Liver (tissue), 8 donors: ENCODE measurements at regions not wholly inside any gene's neighbourhood (a gene's known extent, or its start where the extent isn't known, plus 50 kb on each side); places are given as distances from the start of the nearest gene placed in this dataset.
A peak's percentile ranks its signal among the peaks of the same experiment; 100 is the strongest.

Source experiments
- DNase-seq: peaks from one replicate; pipeline ENCODE4 v3.0.0-alpha.2; 2017; ENCODE audit warnings: low spot score
- H3K27ac ChIP-seq, 2 donors: one replicate each; pipeline ENCODE4 v1.7.0; 2013; ENCODE audit warnings: inconsistent platforms in 2 of 2, low read length in 2 of 2, control low read depth in 1 of 2, low read depth in 1 of 2, mild to moderate bottlenecking in 1 of 2
- H3K27me3 ChIP-seq, 4 donors: one replicate each; pipeline versions ENCODE4 v1.6.1 to v1.7.0; 2013; ENCODE audit warnings: low read length in 3 of 4, inconsistent platforms in 1 of 4, mild to moderate bottlenecking in 1 of 4, moderate library complexity in 1 of 4; ENCODE audit not compliant: control insufficient read depth in 4 of 4, insufficient read depth in 4 of 4
- H3K36me3 ChIP-seq, 4 donors: one replicate each; pipeline versions ENCODE4 v1.6.1 to v1.7.0; 2013; ENCODE audit warnings: low read length in 3 of 4, mild to moderate bottlenecking in 3 of 4, low read depth in 1 of 4, moderate library complexity in 1 of 4; ENCODE audit not compliant: control insufficient read depth in 4 of 4, insufficient read depth in 3 of 4
- H3K4me1 ChIP-seq, 4 donors: one replicate each; pipeline versions ENCODE4 v1.6.1 to v1.7.0; 2013; ENCODE audit warnings: low read length in 3 of 4, mild to moderate bottlenecking in 3 of 4, moderate library complexity in 1 of 4; ENCODE audit not compliant: control insufficient read depth in 4 of 4, insufficient read depth in 4 of 4
- H3K4me3 ChIP-seq, 3 donors: one replicate each; pipeline versions ENCODE4 v1.6.1 to v1.7.0; 2013; ENCODE audit warnings: low read length in 3 of 3, control low read depth in 1 of 3, low read depth in 1 of 3, mild to moderate bottlenecking in 1 of 3
- H3K9ac ChIP-seq, 2 donors: one replicate each; pipeline ENCODE4 v1.7.0; 2013; ENCODE audit warnings: low read length in 2 of 2, mild to moderate bottlenecking in 2 of 2, moderate library complexity in 2 of 2, control low read depth in 1 of 2, low read depth in 1 of 2
- H3K9me3 ChIP-seq, 4 donors: one replicate each; pipeline versions ENCODE4 v1.6.1 to v1.7.0; 2013; ENCODE audit warnings: low read length in 3 of 4; ENCODE audit not compliant: control insufficient read depth in 4 of 4
- ATF3 ChIP-seq: IDR thresholded peaks from 2 replicates; pipeline ENCODE4 v1.6.1; 2016; ENCODE audit warnings: antibody characterized with exemption
- CTCF ChIP-seq: fragments of 150-350 bp; IDR thresholded peaks from 2 replicates; pipeline ENCODE4 v1.5.1; 2017; ENCODE audit warnings: improper control_type of control experiment, low read depth, low read length; ENCODE audit not compliant: missing input control
- EGR1 ChIP-seq, 2 donors: IDR thresholded peaks; 2 replicates each; pipeline ENCODE4 v1.6.1; 2016 to 2018; ENCODE audit warnings: antibody characterized with exemption in 2 of 2, low read depth in 2 of 2
- FOXA1 ChIP-seq: IDR thresholded peaks from 2 replicates; pipeline ENCODE4 v1.6.1; 2016; ENCODE audit warnings: antibody characterized with exemption
- FOXA2 ChIP-seq: IDR thresholded peaks from 2 replicates; pipeline ENCODE4 v1.6.1; 2016; ENCODE audit warnings: antibody characterized with exemption
- GABPA ChIP-seq, 2 donors: IDR thresholded peaks in 1 of 2; conservative IDR thresholded peaks in 1 of 2; 2 replicates each; pipeline ENCODE4 v1.6.1; 2016; ENCODE audit warnings: antibody characterized with exemption in 2 of 2, mild to moderate bottlenecking in 1 of 2, moderate library complexity in 1 of 2
- HNF4A ChIP-seq, 2 donors: conservative IDR thresholded peaks; 2 replicates each; pipeline ENCODE4 v1.6.1; 2016; ENCODE audit warnings: antibody characterized with exemption in 2 of 2, mild to moderate bottlenecking in 2 of 2
- HNF4G ChIP-seq: IDR thresholded peaks from 2 replicates; pipeline ENCODE4 v1.6.1; 2016; ENCODE audit warnings: antibody characterized with exemption
- JUND ChIP-seq, 2 donors: IDR thresholded peaks; 2 replicates each; pipeline ENCODE4 v1.6.1; 2016; ENCODE audit warnings: antibody characterized with exemption in 2 of 2
- MAX ChIP-seq: IDR thresholded peaks from 2 replicates; pipeline ENCODE4 v1.6.1; 2016; ENCODE audit warnings: antibody characterized with exemption
- NR2F2 ChIP-seq: IDR thresholded peaks from 2 replicates; pipeline ENCODE4 v1.6.1; 2016; ENCODE audit warnings: antibody characterized with exemption
- RAD21 ChIP-seq, 2 donors: IDR thresholded peaks; 2 replicates each; pipeline ENCODE4 v1.6.1; 2016; ENCODE audit warnings: antibody characterized with exemption in 2 of 2, mild to moderate bottlenecking in 2 of 2
- REST ChIP-seq: IDR thresholded peaks from 2 replicates; pipeline ENCODE4 v1.6.1; 2016; ENCODE audit warnings: antibody characterized with exemption, mild to moderate bottlenecking
- RXRA ChIP-seq, 2 donors: IDR thresholded peaks; 2 replicates each; pipeline ENCODE4 v1.6.1; 2017 to 2018; ENCODE audit warnings: antibody characterized with exemption in 2 of 2, mild to moderate bottlenecking in 1 of 2
- SP1 ChIP-seq: IDR thresholded peaks from 2 replicates; pipeline ENCODE4 v1.6.1; 2018; ENCODE audit warnings: antibody characterized with exemption, mild to moderate bottlenecking
- TAF1 ChIP-seq: conservative IDR thresholded peaks from 2 replicates; pipeline ENCODE4 v1.6.1; 2016; ENCODE audit warnings: antibody characterized with exemption, mild to moderate bottlenecking
- YY1 ChIP-seq: IDR thresholded peaks from 2 replicates; pipeline ENCODE4 v1.6.1; 2016; ENCODE audit warnings: antibody characterized with exemption, mild to moderate bottlenecking
- ZBTB33 ChIP-seq: IDR thresholded peaks from 2 replicates; pipeline ENCODE4 v1.6.1; 2016; ENCODE audit warnings: antibody characterized with exemption
- WGBS: extraction: QIAGEN DNeasy Blood & Tissue Kit; methylation state at CpG from one replicate; pipeline ENCODE4 v1.1.7; 2013; 5-methylcytosine and 5-hydroxymethylcytosine counted together
- donor health status: healthy.
- donor health status: healthy.
- donor health status: healthy.
- donor health status: healthy.
- donor health status: healthy.

GRCh38 chr1:209398313-209398991 lies 185.1 kb upstream of the CAMK1G start:
- Histone ChIP-seq H3K9me3 (no peaks in the 10 kb centered on the region), H3K27me3 (no peaks in the 10 kb centered on the region), H3K4me1 (peaks cover 0 to 3% (median 0%) of the 10 kb centered on the region in 4 donors), H3K4me3 (no peak overlapping the region), H3K36me3 (no peaks in the 10 kb centered on the region), H3K27ac (peak overlapping the region in 1 of 2 donors; percentile 40), H3K9ac (no peak overlapping the region)
- TF ChIP-seq FOXA2 (peak; percentile 28), MAX (peak; percentile 66), ZBTB33 (peak; percentile 53), JUND (IDR thresholded peaks at IDR 0.05) (peak in 1 of 2 donors; percentile 57), RAD21 (IDR thresholded peaks at IDR 0.05) (no peak), YY1 (peak; percentile 48), HNF4G (no peak), REST (peak; percentile 94), ATF3 (peak; percentile 30), RXRA (IDR thresholded peaks at IDR 0.05) (peak in 1 of 2 donors; percentile 65), TAF1 (no peak), FOXA1 (no peak), EGR1 (IDR thresholded peaks at IDR 0.05; ENCODE audit: low read depth in 2 of 2) (no peak), NR2F2 (no peak), CTCF (no peak), SP1 (peak; percentile 41), GABPA (IDR thresholded peaks at IDR 0.05 in 1 of 2, conservative IDR thresholded peaks at IDR 0.05 in 1 of 2) (peak in 1 of 2 donors; percentile 59), HNF4A (conservative IDR thresholded peaks at IDR 0.05) (peak; percentile 42 to 62)
- 41% methylated on average over 5 of the region's 5 CpGs for WGBS
- no peak for DNase-seq
